ENCODE measurements at regions not wholly inside any gene's neighbourhood (a gene's known extent, or its start where the extent isn't known, plus 50 kb on each side); places are given as distances from the start of the nearest gene placed in this dataset.
A peak's percentile ranks its signal among the peaks of the same experiment; 100 is the strongest.

DNA sequence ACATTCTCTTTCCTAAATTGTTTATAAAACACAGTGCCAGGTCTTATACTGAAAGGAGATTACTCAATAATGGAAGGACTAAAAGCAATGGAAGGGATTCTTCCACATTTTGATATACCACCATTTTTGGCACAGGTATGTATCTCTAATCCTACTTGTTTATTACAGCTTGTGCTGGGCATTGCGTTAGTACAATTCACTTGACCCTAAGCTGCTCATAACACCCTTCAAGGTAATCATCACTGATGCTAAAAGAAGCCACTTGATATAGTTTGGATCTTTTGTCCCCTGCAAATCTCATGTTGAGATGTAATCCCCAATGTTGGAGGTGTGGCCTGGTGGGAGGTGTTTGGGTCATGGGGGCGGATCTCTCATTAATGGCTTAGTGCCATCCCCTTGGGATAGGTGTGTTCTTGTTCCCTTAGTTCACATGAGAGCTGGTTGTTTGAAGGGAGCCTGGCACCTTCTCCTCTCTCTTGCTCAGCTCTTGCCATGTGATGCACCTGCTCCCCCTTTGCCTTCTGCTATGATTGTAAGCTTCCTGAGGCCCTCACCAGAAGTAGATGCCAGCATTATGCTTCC, 71.1 kb downstream of the NIBAN1 start:
- DNase-seq, result no peak
- peak overlapping the region; percentile 65 for H3K27ac Mint-ChIP-seq
- no peak for ATAC-seq

DNA sequence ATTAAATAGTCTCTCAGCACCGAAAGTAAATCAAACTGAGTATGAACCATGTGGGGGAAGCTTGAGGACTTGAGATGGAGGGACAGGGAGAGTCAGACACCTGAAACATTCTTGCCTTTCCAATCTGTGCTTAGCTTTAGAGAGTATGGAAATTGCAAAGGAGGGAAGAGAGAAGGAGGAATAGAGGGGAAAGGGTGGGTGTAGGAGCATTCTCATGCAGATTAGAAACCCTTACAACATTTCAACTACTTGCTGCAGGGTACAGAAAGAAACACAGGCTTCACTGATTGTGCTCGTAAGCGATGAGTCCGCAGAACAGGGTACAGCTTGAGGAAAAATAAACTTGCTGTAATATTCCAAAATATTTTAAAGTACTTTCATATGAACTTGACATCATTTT, 73.8 kb downstream of the NIBAN1 start:
- H3K27me3 Mint-ChIP-seq, result no peaks in the 10 kb centered on the region
- H3K27ac Mint-ChIP-seq, result no peak overlapping the region
- no peak overlapping the region for H3K4me3 Mint-ChIP-seq
- no peaks in the 10 kb centered on the region for H3K9me3 ChIP-seq (ENCODE audit: control insufficient read depth, low read length, poor library complexity, severe bottlenecking)
- peaks cover 25% of the 10 kb centered on the region for H3K4me1 Mint-ChIP-seq
- no peak for DNase-seq
- ATAC-seq, result no peak
- H3K36me3 Mint-ChIP-seq (ENCODE audit: low read depth), result peaks cover 19% of the 10 kb centered on the region

More for the DNA sequence above, 71.1 kb downstream of the NIBAN1 start:
- Mint-ChIP-seq H3K4me1 (peaks cover 17% of the 10 kb centered on the region), H3K27me3 (no peaks in the 10 kb centered on the region), H3K4me3 (no peak overlapping the region), H3K36me3 (ENCODE audit: low read depth) (peaks cover 8% of the 10 kb centered on the region)
- H3K9me3 ChIP-seq (ENCODE audit: control insufficient read depth, low read length, poor library complexity, severe bottlenecking), result no peaks in the 10 kb centered on the region

DNA sequence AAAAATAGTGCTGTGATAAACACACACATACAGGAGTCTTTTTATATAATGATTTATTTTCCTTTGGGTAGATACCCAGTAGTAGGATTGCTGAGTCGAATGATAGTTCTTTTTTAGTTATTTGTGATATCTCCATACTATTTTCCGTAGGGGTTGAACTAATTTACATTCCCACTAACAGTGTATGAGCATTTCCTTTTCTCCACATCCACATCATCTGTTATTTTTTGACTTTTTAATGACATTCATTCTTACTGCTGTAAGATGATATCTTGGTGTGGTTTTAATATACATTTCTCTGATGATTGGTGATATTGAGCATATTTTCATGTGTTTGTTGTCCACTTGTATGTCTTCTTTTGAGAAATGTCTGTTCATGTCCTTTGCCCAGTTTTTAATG, 78.3 kb downstream of the NIBAN1 start:
- peaks cover 42% of the 10 kb centered on the region for H3K4me1 Mint-ChIP-seq
- H3K27me3 Mint-ChIP-seq, result no peaks in the 10 kb centered on the region
- peaks cover 27% of the 10 kb centered on the region for H3K36me3 Mint-ChIP-seq (ENCODE audit: low read depth)
- H3K9me3 ChIP-seq (ENCODE audit: control insufficient read depth, low read length, poor library complexity, severe bottlenecking), result no peaks in the 10 kb centered on the region
- ATAC-seq, result no peak
- DNase-seq, result no peak
- peak overlapping the region; percentile 76 for H3K27ac Mint-ChIP-seq
- H3K4me3 Mint-ChIP-seq, result no peak overlapping the region

DNA sequence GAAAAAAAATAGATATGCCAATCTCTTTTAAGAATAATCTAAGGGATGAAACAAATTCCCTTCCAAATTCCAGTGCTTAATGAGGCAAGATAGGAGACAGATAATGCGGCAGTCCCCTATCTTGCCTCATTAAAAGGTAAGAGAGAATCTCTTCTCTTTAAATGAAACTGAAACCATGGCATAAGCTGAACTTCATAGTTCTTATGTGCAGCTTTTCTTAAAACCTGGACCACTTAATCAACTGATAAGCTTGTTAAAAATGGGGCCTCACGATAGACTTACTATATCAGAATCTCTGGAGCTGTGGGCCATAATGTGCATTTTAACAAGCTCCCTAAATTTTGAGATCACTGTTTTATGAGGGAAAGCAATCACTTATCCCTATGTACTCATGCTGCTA, 79.2 kb downstream of the NIBAN1 start:
- peaks cover 27% of the 10 kb centered on the region for H3K36me3 Mint-ChIP-seq (ENCODE audit: low read depth)

DNA sequence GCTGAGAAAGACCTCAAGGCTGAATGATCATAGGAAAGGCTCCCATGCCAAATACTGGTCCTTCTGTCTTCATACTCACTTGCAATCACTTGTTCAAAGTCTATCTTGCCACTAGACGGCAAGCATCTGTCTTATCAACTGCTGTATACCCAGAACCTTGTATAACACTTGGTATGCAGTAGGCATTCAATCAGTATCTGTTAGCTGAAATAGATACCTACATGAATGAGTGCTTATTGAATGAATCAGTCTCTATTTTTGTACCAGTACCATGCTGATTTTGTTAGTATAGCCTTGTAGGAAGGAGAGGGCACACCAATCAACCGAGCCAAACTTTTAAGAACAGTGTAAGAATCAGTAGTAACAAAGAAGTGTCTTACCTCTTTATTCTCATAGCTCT, 80.6 kb downstream of the NIBAN1 start:
- DNase-seq (no peak), ATAC-seq (no peak)
- Mint-ChIP-seq H3K27me3 (no peaks in the 10 kb centered on the region), H3K27ac (peak overlapping the region; percentile 99), H3K4me1 (peaks cover 41% of the 10 kb centered on the region), H3K36me3 (ENCODE audit: low read depth) (peaks cover 20% of the 10 kb centered on the region), H3K4me3 (no peak overlapping the region)
- no peaks in the 10 kb centered on the region for H3K9me3 ChIP-seq (ENCODE audit: control insufficient read depth, low read length, poor library complexity, severe bottlenecking)

More for the DNA sequence above, 79.2 kb downstream of the NIBAN1 start:
- no peaks in the 10 kb centered on the region for H3K27me3 Mint-ChIP-seq
- ATAC-seq, result no peak
- no peaks in the 10 kb centered on the region for H3K9me3 ChIP-seq (ENCODE audit: control insufficient read depth, low read length, poor library complexity, severe bottlenecking)
- H3K27ac Mint-ChIP-seq, result peak overlapping the region; percentile 76
- H3K4me3 Mint-ChIP-seq, result no peak overlapping the region
- H3K4me1 Mint-ChIP-seq, result peaks cover 45% of the 10 kb centered on the region
- DNase-seq, result no peak

DNA sequence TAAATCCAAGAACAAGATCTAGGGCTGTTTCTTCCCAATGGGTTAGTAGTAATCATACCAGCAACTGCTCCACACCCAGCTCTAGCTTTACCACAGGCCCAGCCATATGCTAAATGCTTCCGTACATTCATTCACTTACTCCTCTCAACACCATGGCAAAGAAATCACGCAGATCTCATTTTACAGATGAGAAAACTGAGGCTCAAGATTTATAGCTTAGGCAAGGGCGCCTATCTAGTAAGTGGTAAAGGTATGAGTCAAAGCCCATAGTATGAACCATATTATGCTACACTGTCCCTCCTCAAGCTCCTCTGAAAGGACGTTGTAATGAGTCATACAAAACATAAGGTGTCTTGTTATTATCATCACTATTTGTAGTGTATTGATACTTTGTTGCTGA, 82.2 kb downstream of the NIBAN1 start:
- H3K9me3 ChIP-seq (ENCODE audit: control insufficient read depth, low read length, poor library complexity, severe bottlenecking), result no peaks in the 10 kb centered on the region
- Mint-ChIP-seq H3K27me3 (no peaks in the 10 kb centered on the region), H3K4me1 (peaks cover 37% of the 10 kb centered on the region), H3K4me3 (peak overlapping the region; percentile 41), H3K27ac (peak overlapping the region; percentile 99), H3K36me3 (ENCODE audit: low read depth) (peaks cover 10% of the 10 kb centered on the region)
- ATAC-seq (peak; percentile 17), DNase-seq (no peak)

DNA sequence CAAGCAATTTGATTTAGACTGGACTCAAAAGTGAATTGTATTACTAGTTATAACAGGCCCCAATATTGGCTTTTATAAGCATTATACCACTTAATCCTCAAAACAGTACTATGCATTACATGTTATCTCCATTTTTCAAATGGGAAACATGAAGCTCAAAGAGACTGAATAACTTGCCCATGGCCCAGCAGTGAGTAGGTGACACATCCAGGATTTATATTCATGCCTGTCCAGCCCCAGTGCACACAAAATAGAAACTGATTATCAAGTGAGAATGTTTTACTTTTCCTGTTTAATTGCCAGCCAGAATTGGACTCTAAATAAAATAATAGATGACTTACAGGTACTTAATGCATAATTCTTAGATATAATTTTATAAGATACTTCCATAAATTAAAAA, 82.9 kb downstream of the NIBAN1 start:
- ATAC-seq (no peak), DNase-seq (no peak)
- no peaks in the 10 kb centered on the region for H3K9me3 ChIP-seq (ENCODE audit: control insufficient read depth, low read length, poor library complexity, severe bottlenecking)
- Mint-ChIP-seq H3K27ac (peak overlapping the region; percentile 99), H3K4me3 (peak overlapping the region; percentile 87), H3K4me1 (peaks cover 38% of the 10 kb centered on the region), H3K36me3 (ENCODE audit: low read depth) (peaks cover 10% of the 10 kb centered on the region), H3K27me3 (no peaks in the 10 kb centered on the region)

DNA sequence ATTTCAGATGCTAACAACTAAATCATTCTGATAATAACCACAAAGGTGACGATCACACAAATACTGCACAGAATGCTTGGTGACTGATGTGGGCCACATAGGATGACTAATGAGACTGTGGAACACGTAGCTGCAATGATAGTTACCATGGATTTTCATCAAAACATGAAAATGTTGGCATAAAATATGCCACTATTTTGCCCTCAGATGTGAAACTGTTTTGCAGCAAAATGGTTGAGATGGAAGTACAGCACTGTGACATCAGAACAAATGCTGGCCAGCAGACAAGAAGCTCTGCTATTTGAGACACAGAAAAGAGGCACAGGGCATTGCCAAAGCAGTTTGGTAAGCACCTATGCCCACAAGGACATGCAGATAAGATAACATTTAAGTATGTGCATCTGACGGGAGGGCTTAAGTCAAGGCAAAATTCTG, 83.8 kb downstream of the NIBAN1 start:
- H3K9me3 ChIP-seq (ENCODE audit: control insufficient read depth, low read length, poor library complexity, severe bottlenecking), result no peaks in the 10 kb centered on the region
- H3K36me3 Mint-ChIP-seq (ENCODE audit: low read depth), result peaks cover 11% of the 10 kb centered on the region
- peaks cover 40% of the 10 kb centered on the region for H3K4me1 Mint-ChIP-seq
- DNase-seq (peak in 2 of 3 donors; percentile 32 to 38), ATAC-seq (peak; percentile 86)
- peak overlapping the region; percentile 99 for H3K27ac Mint-ChIP-seq
- H3K27me3 Mint-ChIP-seq, result no peaks in the 10 kb centered on the region
- peak overlapping the region; percentile 87 for H3K4me3 Mint-ChIP-seq

DNA sequence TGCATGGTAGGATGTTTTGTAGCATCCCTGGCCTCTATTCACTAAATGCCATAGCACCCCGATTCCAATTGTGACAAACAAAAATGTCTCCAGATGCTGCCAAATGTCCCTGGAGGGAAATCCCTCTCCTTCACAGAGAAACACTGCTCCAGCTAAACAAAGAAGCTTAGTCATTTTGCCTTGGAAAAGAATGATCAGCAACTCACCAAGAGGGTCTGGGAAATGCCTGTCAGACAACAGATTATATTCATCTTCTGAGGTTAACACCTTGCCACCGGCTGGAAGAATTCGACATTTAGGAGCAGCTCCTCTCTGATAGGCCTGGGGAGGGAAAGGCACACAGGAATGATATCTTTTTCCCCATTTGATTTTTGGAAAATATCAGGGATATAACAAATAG, 84.4 kb downstream of the NIBAN1 start:
- no peak for ATAC-seq
- Mint-ChIP-seq H3K36me3 (ENCODE audit: low read depth) (peaks cover 11% of the 10 kb centered on the region), H3K27me3 (no peaks in the 10 kb centered on the region), H3K4me3 (peak overlapping the region; percentile 87), H3K27ac (peak overlapping the region; percentile 99), H3K4me1 (peaks cover 42% of the 10 kb centered on the region)
- no peaks in the 10 kb centered on the region for H3K9me3 ChIP-seq (ENCODE audit: control insufficient read depth, low read length, poor library complexity, severe bottlenecking)
- no peak for DNase-seq

DNA sequence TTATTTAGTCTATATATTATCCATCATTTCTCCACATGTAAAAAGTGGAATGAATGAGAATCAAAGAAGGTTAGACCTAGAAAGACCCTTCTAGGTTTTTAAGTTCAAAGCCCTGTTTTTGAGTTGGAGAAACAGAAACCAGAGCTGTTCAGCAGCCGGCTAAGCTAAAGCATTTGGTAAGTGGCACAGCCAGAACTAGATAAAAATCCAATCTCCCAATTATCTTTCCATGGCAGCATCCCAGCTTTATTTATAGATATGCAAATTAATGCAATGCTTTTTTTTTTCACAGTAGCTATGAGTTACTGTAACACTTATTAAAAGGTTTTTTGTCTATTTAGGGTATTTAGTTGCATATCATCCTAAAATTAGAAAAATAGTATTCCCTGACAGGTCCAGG, 85.1 kb downstream of the NIBAN1 start:
- DNase-seq (no peak), ATAC-seq (no peak)
- Mint-ChIP-seq H3K36me3 (ENCODE audit: low read depth) (peaks cover 6% of the 10 kb centered on the region), H3K27me3 (no peaks in the 10 kb centered on the region), H3K4me1 (peaks cover 38% of the 10 kb centered on the region), H3K27ac (peak overlapping the region; percentile 99), H3K4me3 (no peak overlapping the region)
- H3K9me3 ChIP-seq (ENCODE audit: control insufficient read depth, low read length, poor library complexity, severe bottlenecking), result no peaks in the 10 kb centered on the region

DNA sequence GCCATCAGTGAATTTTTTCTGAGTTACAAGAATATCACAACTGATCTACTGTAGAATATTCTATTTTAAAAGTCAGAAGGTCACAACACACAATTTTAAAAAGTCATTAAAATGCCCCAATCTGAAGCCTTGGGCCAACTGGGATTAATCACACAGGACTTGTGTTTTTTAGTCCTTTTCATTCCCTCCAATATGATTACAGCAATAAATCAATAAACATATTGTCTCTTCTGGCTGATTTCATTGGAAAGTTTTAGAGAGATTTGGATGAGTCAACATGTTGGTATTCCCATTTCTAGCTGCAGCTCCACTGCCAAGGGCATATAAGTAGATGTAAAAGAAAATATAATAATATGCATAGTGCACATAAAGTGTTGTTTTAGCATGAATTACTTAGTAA, 85.8 kb downstream of the NIBAN1 start:
- H3K4me1 Mint-ChIP-seq, result peaks cover 36% of the 10 kb centered on the region
- DNase-seq (no peak), ATAC-seq (no peak)
- H3K9me3 ChIP-seq (ENCODE audit: control insufficient read depth, low read length, poor library complexity, severe bottlenecking), result no peaks in the 10 kb centered on the region
- no peak overlapping the region for H3K4me3 Mint-ChIP-seq
- peak overlapping the region; percentile 99 for H3K27ac Mint-ChIP-seq
- H3K36me3 Mint-ChIP-seq (ENCODE audit: low read depth), result peaks cover 2% of the 10 kb centered on the region
- no peaks in the 10 kb centered on the region for H3K27me3 Mint-ChIP-seq

DNA sequence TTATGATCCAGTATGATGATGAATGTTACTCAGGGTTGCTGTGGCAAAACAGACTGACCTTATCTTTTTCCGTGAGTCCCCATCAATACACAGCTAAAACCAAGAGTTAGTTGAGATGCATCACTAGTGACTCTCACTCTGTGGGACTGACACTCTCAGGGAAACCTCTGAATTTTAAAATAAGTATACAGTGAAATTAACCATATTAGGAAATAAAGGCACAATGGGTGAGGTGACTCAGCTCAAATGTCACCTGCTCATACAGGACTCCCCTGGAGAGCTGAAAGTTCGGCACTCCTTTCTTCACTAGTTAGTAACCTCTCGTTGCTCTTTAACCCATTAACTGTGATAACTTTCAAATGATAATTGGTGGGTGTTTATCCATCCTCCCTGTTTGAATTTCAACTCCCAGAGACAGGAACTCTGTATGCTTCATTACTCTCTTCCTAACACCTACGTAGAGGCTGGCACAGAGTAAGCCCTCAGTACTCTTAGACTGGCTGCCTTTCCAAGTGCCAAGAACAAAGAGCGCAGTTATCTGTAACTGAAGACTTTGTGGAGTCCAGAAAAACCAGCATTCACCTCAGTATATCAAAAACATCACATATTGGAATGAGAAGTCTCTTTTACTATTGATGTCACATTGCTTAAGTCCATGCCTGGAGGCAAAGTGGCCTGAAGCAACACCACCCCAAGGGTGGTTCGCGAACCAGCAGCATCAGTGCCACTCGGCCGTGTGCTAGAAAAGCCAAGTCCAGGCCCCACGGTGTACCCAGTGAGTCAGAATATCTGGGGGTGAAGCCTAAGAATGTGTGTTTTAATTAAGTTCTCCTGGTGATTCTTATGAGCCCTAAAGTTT, 91.1 kb downstream of the NIBAN1 start:
- no peaks in the 10 kb centered on the region for H3K9me3 ChIP-seq (ENCODE audit: control insufficient read depth, low read length, poor library complexity, severe bottlenecking)
- Mint-ChIP-seq H3K27ac (peak overlapping the region; percentile 86), H3K27me3 (no peaks in the 10 kb centered on the region), H3K36me3 (ENCODE audit: low read depth) (peaks cover 7% of the 10 kb centered on the region), H3K4me3 (no peak overlapping the region), H3K4me1 (peaks cover 39% of the 10 kb centered on the region)
- no peak for DNase-seq
- peak; percentile 39 for ATAC-seq

DNA sequence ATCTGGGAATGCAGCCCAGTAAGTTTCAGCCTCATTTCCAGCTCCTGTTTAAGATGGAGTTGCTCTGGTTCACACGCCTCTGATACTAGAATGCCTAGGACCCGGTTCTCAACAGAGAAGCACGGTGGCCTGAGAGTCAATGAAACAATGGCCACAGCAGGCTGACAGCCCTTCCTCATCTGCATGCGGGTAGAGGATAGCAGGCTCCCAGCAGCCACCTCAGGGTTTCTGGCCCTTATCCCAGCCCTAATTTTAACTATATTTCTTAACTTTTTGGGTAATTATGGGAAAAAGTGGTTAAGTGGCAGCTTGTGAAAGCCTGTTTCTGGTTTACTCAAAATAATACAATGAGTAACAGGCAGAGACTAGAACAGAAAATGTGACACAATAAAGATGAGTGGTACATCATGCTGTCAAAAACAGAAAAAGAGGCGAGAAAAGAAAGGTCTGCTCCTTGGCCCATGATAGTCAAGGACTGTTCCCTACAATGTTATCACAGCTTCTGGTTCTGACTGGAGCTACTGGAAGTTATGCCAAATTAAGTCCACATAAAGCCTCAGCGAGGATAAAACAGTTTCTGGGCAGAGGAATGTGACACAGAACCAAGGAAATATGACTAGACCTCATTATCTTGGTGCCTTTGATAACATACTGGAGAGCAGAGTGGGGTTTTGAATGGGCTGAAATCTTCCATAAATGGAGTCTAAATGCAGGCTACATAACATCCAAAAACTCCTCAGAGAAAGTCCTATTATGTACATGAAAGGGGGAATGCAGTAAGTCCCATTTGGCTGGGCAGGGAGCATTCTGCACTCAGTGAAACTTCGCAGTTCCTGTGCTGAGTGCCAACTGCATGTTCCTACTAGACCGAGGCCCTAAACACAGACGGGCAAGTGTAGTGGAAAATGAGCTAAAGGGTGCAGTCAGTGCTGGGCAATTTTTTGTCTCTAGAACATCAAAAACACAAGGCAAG, 92.1 kb downstream of the NIBAN1 start:
- DNase-seq, result no peak
- Mint-ChIP-seq H3K27me3 (no peaks in the 10 kb centered on the region), H3K36me3 (ENCODE audit: low read depth) (peaks cover 7% of the 10 kb centered on the region), H3K4me3 (no peak overlapping the region), H3K27ac (peak overlapping the region; percentile 86), H3K4me1 (peaks cover 39% of the 10 kb centered on the region)
- peak; percentile 35 for ATAC-seq
- H3K9me3 ChIP-seq (ENCODE audit: control insufficient read depth, low read length, poor library complexity, severe bottlenecking), result no peaks in the 10 kb centered on the region

All from T-helper 17 cell (primary cell).